ENCODE measurements at regions not wholly inside any gene's neighbourhood (a gene's known extent, or its start where the extent isn't known, plus 50 kb on each side); places are given as distances from the start of the nearest gene placed in this dataset.

DNA sequence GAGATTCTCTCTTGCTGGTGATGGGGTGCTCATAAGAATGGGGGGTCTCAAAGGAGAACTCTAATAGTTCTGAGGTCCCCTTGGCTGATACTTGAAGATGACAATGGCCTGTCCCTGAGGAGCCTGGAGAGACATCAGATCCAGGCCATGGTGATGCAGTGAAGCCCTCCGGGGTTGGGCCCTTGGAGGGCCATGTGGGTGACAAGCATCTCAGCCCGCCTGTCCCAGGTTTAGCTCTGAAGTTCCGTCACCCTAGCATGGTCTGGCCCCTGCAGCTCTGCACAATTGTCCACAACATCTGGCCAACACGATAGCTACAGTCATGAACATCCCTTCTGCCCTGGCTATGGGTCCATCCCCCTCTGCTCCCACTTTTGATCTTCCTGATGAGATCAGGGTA lies 202.8 kb upstream of the HS6ST1 start:
- TF ChIP-seq, protein P1, sequence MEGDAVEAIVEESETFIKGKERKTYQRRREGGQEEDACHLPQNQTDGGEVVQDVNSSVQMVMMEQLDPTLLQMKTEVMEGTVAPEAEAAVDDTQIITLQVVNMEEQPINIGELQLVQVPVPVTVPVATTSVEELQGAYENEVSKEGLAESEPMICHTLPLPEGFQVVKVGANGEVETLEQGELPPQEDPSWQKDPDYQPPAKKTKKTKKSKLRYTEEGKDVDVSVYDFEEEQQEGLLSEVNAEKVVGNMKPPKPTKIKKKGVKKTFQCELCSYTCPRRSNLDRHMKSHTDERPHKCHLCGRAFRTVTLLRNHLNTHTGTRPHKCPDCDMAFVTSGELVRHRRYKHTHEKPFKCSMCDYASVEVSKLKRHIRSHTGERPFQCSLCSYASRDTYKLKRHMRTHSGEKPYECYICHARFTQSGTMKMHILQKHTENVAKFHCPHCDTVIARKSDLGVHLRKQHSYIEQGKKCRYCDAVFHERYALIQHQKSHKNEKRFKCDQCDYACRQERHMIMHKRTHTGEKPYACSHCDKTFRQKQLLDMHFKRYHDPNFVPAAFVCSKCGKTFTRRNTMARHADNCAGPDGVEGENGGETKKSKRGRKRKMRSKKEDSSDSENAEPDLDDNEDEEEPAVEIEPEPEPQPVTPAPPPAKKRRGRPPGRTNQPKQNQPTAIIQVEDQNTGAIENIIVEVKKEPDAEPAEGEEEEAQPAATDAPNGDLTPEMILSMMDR (IDR thresholded peaks at IDR 0.05; ENCODE audit: insufficient read depth, low read length): no peak
- no peak for TF ChIP-seq POLR2AphosphoS5 (IDR thresholded peaks at IDR 0.05; ENCODE audit: low read depth)

Measured in HL-60 (cell line).